IMR-90 (cell line): ENCODE measurements at regions not wholly inside any gene's neighbourhood (a gene's known extent, or its start where the extent isn't known, plus 50 kb on each side); places are given as distances from the start of the nearest gene placed in this dataset.

Experiments used
- ATAC-seq: fragments of 200-7000 bp; cut with Tn5 transposase; 2 replicates; pipeline ENCODE4 v1.9.1; 2020; ENCODE audit warnings: low read depth, mild to moderate bottlenecking, moderate library complexity
- BruUV-seq: library from RNA; stranded (reverse); fragments of 400-500 nt; replicated peaks from 2 replicates; lab custom pipeline; 2021; lab: Mats Ljungman, UMichigan
- CTCF ChIA-PET: fragments of 300-600 bp; formaldehyde crosslinking; extraction: SDS; loops from one replicate; lab custom pipeline; 2021; ENCODE audit warnings: antibody characterized with exemption; lab: Yijun Ruan, JAX
- POLR2A ChIA-PET: fragments of 300-600 bp; sonication (Branson Sonifier 250); formaldehyde crosslinking; loops from one replicate; lab custom pipeline; 2022; ENCODE audit warnings: antibody characterized with exemption; ENCODE audit not compliant: unreplicated experiment; lab: Charles Lee
- DNase-seq: peaks from one replicate; pipeline ENCODE4 v3.0.0; 2013
- H2AFZ ChIP-seq: replicated peaks from 2 replicates; pipeline ENCODE3; 2013; ENCODE audit warnings: low read length, mild to moderate bottlenecking; ENCODE audit not compliant: poor library complexity
- H2AK5ac ChIP-seq: 2 replicates; pipeline ENCODE4 v1.6.1; 2013; ENCODE audit warnings: low read depth, low read length, inconsistent platforms
- H2AK9ac ChIP-seq: replicated peaks from 2 replicates; pipeline ENCODE3; 2013; ENCODE audit warnings: mild to moderate bottlenecking, low read depth, low read length, moderate library complexity; ENCODE audit not compliant: poor library complexity
- H2BK120ac ChIP-seq: 2 replicates; pipeline ENCODE4 v1.6.1; 2013; ENCODE audit warnings: low read depth, low read length, inconsistent platforms
- H2BK15ac ChIP-seq: 3 replicates; pipeline ENCODE4 v1.6.1; 2013; ENCODE audit warnings: low read depth, low read length, inconsistent platforms
- H2BK20ac ChIP-seq: 2 replicates; pipeline ENCODE4 v1.6.1; 2013; ENCODE audit warnings: low read depth, mild to moderate bottlenecking, inconsistent platforms, low read length, moderate library complexity
- H2BK5ac ChIP-seq: 2 replicates; pipeline ENCODE4 v1.6.1; 2013; ENCODE audit warnings: mild to moderate bottlenecking, low read depth, low read length, inconsistent platforms; ENCODE audit not compliant: poor library complexity, severe bottlenecking
- H3K14ac ChIP-seq: replicated peaks from 2 replicates; pipeline ENCODE4 v1.6.1; 2013; ENCODE audit warnings: low read depth, low read length, inconsistent platforms
- H3K18ac ChIP-seq: 2 replicates; pipeline ENCODE4 v1.6.1; 2013; ENCODE audit warnings: low read depth, low read length, control low read depth
- H3K23ac ChIP-seq: 2 replicates; pipeline ENCODE4 v1.6.1; 2013; ENCODE audit warnings: low read depth, low read length, inconsistent platforms
- H3K27ac ChIP-seq: 2 replicates; pipeline ENCODE4 v1.5.1; 2013; ENCODE audit warnings: mild to moderate bottlenecking, control low read depth, low read length; ENCODE audit not compliant: insufficient read depth
- H3K27me3 ChIP-seq: 2 replicates; pipeline ENCODE4 v1.6.1; 2013; ENCODE audit warnings: low read length; ENCODE audit not compliant: control insufficient read depth, insufficient read depth
- H3K36me3 ChIP-seq: 2 replicates; pipeline ENCODE4 v1.6.1; 2013; ENCODE audit warnings: low read length, mixed read lengths; ENCODE audit not compliant: control insufficient read depth, insufficient read depth
- H3K4ac ChIP-seq: 2 replicates; pipeline ENCODE4 v1.6.1; 2013; ENCODE audit warnings: low read depth, low read length, inconsistent platforms
- H3K4me1 ChIP-seq: 2 replicates; pipeline ENCODE4 v1.6.1; 2013; ENCODE audit warnings: low read length, mixed read lengths; ENCODE audit not compliant: control insufficient read depth, insufficient read depth
- H3K4me2 ChIP-seq: 2 replicates; pipeline ENCODE4 v1.6.1; 2013; ENCODE audit warnings: low read depth, mild to moderate bottlenecking, control low read depth, low read length, moderate library complexity
- H3K4me3 ChIP-seq: 2 replicates; pipeline ENCODE4 v1.5.1; 2013; ENCODE audit warnings: low read depth, mild to moderate bottlenecking, control low read depth, low read length, moderate library complexity; ENCODE audit not compliant: insufficient read depth
- H3K56ac ChIP-seq: 2 replicates; pipeline ENCODE4 v1.6.1; 2013; ENCODE audit warnings: low read length, inconsistent platforms; ENCODE audit not compliant: insufficient read depth; ENCODE audit errors: extremely low read depth
- H3K79me1 ChIP-seq, 2 experiments: 2 replicates each; pipeline ENCODE4 v1.6.1; 2013; ENCODE audit warnings: low read length in 2 of 2, inconsistent platforms in 1 of 2, low read depth in 1 of 2
- H3K9ac ChIP-seq: 2 replicates; pipeline ENCODE4 v1.6.1; 2013; ENCODE audit warnings: low read depth, low read length, control low read depth
- H3K9me1 ChIP-seq: 2 replicates; pipeline ENCODE4 v1.6.1; 2013; ENCODE audit warnings: low read length, inconsistent platforms; ENCODE audit not compliant: insufficient read depth
- H3K9me3 ChIP-seq: 2 replicates; pipeline ENCODE4 v1.6.1; 2013; ENCODE audit warnings: low read length; ENCODE audit not compliant: control insufficient read depth, insufficient read depth
- H4K20me1 ChIP-seq: 2 replicates; pipeline ENCODE4 v1.6.1; 2013; ENCODE audit warnings: low read length, inconsistent platforms; ENCODE audit not compliant: insufficient read depth
- H4K5ac ChIP-seq: 2 replicates; pipeline ENCODE4 v1.6.1; 2013; ENCODE audit warnings: mild to moderate bottlenecking, low read depth, low read length, control low read depth
- H4K8ac ChIP-seq, 2 experiments: 2 replicates each; pipeline ENCODE4 v1.6.1; 2013; ENCODE audit warnings: low read depth in 2 of 2, low read length in 2 of 2, control low read depth in 1 of 2, inconsistent platforms in 1 of 2
- H4K91ac ChIP-seq: 2 replicates; pipeline ENCODE4 v1.6.1; 2013; ENCODE audit warnings: low read depth, low read length, inconsistent platforms; ENCODE audit not compliant: insufficient read depth
- BHLHE40 ChIP-seq: fragments of 150-350 bp; IDR thresholded peaks from 2 replicates; pipeline ENCODE4 v1.6.1; 2016; ENCODE audit warnings: mild to moderate bottlenecking, low read depth, low read length
- CEBPB ChIP-seq: IDR thresholded peaks from 2 replicates; pipeline ENCODE4 v1.6.1; 2012; ENCODE audit warnings: low read depth, low read length, improper control_type of control experiment
- CHD1 ChIP-seq: IDR thresholded peaks from 2 replicates; pipeline ENCODE4 v1.6.1; 2012; ENCODE audit warnings: low read depth, low read length, improper control_type of control experiment
- ELK1 ChIP-seq: fragments of 150-350 bp; IDR thresholded peaks from 2 replicates; pipeline ENCODE4 v1.6.1; 2016; ENCODE audit warnings: low read depth, mild to moderate bottlenecking, low read length, moderate library complexity, borderline replicate concordance
- FOS ChIP-seq: fragments of 150-350 bp; IDR thresholded peaks from 2 replicates; pipeline ENCODE4 v1.6.1; 2016; ENCODE audit warnings: low read depth, low read length
- MAZ ChIP-seq: IDR thresholded peaks from 2 replicates; pipeline ENCODE4 v1.6.1; 2012; ENCODE audit warnings: low read depth, mild to moderate bottlenecking, low read length, improper control_type of control experiment, moderate library complexity, borderline replicate concordance
- MXI1 ChIP-seq: IDR thresholded peaks from 2 replicates; pipeline ENCODE4 v1.6.1; 2012; ENCODE audit warnings: low read depth, mild to moderate bottlenecking, low read length, moderate library complexity, borderline replicate concordance
- NFE2L2 ChIP-seq: fragments of 150-350 bp; IDR thresholded peaks from 2 replicates; pipeline ENCODE4 v1.6.1; 2016; ENCODE audit warnings: low read depth, mild to moderate bottlenecking, low read length
- RAD21 ChIP-seq: IDR thresholded peaks from 2 replicates; pipeline ENCODE4 v1.6.1; 2012; ENCODE audit warnings: low read length, improper control_type of control experiment
- RCOR1 ChIP-seq: IDR thresholded peaks from 2 replicates; pipeline ENCODE4 v1.6.1; 2012; ENCODE audit warnings: mild to moderate bottlenecking, low read length, improper control_type of control experiment; ENCODE audit not compliant: insufficient replicate concordance
- RFX5 ChIP-seq: IDR thresholded peaks from 2 replicates; pipeline ENCODE4 v1.8.0; 2012; ENCODE audit warnings: low read depth, mild to moderate bottlenecking, low read length, moderate library complexity
- WGBS, 2 experiments: methylation state at CpG; one replicate each; pipeline versions ENCODE4 v1.1.5 to v1.1.7; 2013; ENCODE audit warnings: missing lambda C conversion rate in 2 of 2; ENCODE audit not compliant: insufficient read length in 1 of 2; ENCODE audit errors: extremely low coverage in 2 of 2; 5-methylcytosine and 5-hydroxymethylcytosine counted together
- dilution Hi-C: fragments of 300-500 bp; cut with HindIII; formaldehyde crosslinking; loops from one replicate; pipeline ENCODE4 v1.14.3; 2018; ENCODE audit warnings: low sequenced_read_pairs; ENCODE audit not compliant: unreplicated experiment
- in situ Hi-C: fragments of 300-500 bp; cut with MboI; formaldehyde crosslinking; loops from 3 replicates; pipeline ENCODE4 v1.14.3; 2019; ENCODE audit warnings: low sequenced_read_pairs, inconsistent platforms, mixed read lengths
- intact Hi-C: fragments of 100-400 bp; cut with micrococcal nuclease; formaldehyde crosslinking; loops from 2 replicates; pipeline ENCODE4 v1.10.0; 2022
- TF ChIP-seq, protein P1 (sequence below): fragments of 150-350 bp; IDR thresholded peaks from 2 replicates; pipeline ENCODE4 v1.6.1; 2017; ENCODE audit warnings: mild to moderate bottlenecking, antibody characterized with exemption, low read length, low read depth
- TF ChIP-seq, protein P2 (sequence below): conservative IDR thresholded peaks from 2 replicates; pipeline ENCODE4 v1.5.1; 2012; ENCODE audit warnings: mild to moderate bottlenecking, low read depth, low read length, improper control_type of control experiment

GRCh38 chr16:47966325-47966724 is 189.5 kb downstream of the ABCC12 start:
- Histone ChIP-seq H2BK20ac (no peak overlapping the region), H2AK9ac (no peak overlapping the region), H2AFZ (no peak overlapping the region), H3K9me1 (no peaks in the 10 kb centered on the region), H3K4me3 (no peak overlapping the region), H2BK120ac (no peak overlapping the region), H2BK5ac (no peak overlapping the region), H3K4me1 (no peaks in the 10 kb centered on the region), H3K4ac (no peak overlapping the region), H2BK15ac (no peak overlapping the region), H3K27ac (no peak overlapping the region), H3K9ac (no peak overlapping the region), H4K5ac (no peak overlapping the region), H3K36me3 (no peaks in the 10 kb centered on the region), H3K27me3 (no peaks in the 10 kb centered on the region), H3K4me2 (no peak overlapping the region), H3K9me3 (no peaks in the 10 kb centered on the region), H4K91ac (no peak overlapping the region), H3K56ac (no peak overlapping the region), H4K20me1 (no peaks in the 10 kb centered on the region), H3K14ac (no peak overlapping the region), H3K23ac (no peak overlapping the region), H3K18ac (no peak overlapping the region), H4K8ac (no peak overlapping the region), H2AK5ac (no peak overlapping the region), H3K79me1 (no peaks in the 10 kb centered on the region)
- TF ChIP-seq CHD1, result no peak
- no peak for TF ChIP-seq NFE2L2
- TF ChIP-seq RFX5, result no peak
- no peak for TF ChIP-seq BHLHE40
- TF ChIP-seq ELK1, result no peak
- TF ChIP-seq FOS, result no peak
- no peak for TF ChIP-seq MXI1
- TF ChIP-seq, protein P1, sequence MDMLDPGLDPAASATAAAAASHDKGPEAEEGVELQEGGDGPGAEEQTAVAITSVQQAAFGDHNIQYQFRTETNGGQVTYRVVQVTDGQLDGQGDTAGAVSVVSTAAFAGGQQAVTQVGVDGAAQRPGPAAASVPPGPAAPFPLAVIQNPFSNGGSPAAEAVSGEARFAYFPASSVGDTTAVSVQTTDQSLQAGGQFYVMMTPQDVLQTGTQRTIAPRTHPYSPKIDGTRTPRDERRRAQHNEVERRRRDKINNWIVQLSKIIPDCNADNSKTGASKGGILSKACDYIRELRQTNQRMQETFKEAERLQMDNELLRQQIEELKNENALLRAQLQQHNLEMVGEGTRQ, result no peak
- no peak for TF ChIP-seq RAD21
- no peak for TF ChIP-seq MAZ
- TF ChIP-seq, protein P2, sequence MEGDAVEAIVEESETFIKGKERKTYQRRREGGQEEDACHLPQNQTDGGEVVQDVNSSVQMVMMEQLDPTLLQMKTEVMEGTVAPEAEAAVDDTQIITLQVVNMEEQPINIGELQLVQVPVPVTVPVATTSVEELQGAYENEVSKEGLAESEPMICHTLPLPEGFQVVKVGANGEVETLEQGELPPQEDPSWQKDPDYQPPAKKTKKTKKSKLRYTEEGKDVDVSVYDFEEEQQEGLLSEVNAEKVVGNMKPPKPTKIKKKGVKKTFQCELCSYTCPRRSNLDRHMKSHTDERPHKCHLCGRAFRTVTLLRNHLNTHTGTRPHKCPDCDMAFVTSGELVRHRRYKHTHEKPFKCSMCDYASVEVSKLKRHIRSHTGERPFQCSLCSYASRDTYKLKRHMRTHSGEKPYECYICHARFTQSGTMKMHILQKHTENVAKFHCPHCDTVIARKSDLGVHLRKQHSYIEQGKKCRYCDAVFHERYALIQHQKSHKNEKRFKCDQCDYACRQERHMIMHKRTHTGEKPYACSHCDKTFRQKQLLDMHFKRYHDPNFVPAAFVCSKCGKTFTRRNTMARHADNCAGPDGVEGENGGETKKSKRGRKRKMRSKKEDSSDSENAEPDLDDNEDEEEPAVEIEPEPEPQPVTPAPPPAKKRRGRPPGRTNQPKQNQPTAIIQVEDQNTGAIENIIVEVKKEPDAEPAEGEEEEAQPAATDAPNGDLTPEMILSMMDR, result no peak
- no peak for TF ChIP-seq CEBPB
- TF ChIP-seq RCOR1, result no peak
- no CpG with 5 or more reads among the region's 4 CpGs for WGBS, 2 experiments
- no TSS peak for BruUV-seq
- dilution Hi-C loops, result no loop called here
- ChIA-PET CTCF (no interaction called here), POLR2A (no interaction called here)
- intact Hi-C loops, result loop anchor here (10.0 kb wide), 1 partner anchor 182 kb away; no protein-coding TSS in a partner anchor
- no peak for ATAC-seq
- in situ Hi-C loops, result no loop called here
- no peak for DNase-seq
